HEK293T (cell line): ENCODE measurements at regions not wholly inside any gene's neighbourhood (a gene's known extent, or its start where the extent isn't known, plus 50 kb on each side); places are given as distances from the start of the nearest gene placed in this dataset.

Experiments
- ARNT ChIP-seq: fragments of 450-650 bp; IDR thresholded peaks from 2 replicates; pipeline ENCODE4 v1.6.1; 2017; ENCODE audit warnings: mild to moderate bottlenecking
- BHLHE40 ChIP-seq: fragments of 450-650 bp; IDR thresholded peaks from 2 replicates; pipeline ENCODE4 v1.6.1; 2016; ENCODE audit warnings: mild to moderate bottlenecking, moderate library complexity, borderline replicate concordance
- ELF4 ChIP-seq: fragments of 450-650 bp; IDR thresholded peaks from 2 replicates; pipeline ENCODE4 v1.6.1; 2017; ENCODE audit warnings: antibody characterized with exemption
- FOXM1 ChIP-seq: fragments of 450-650 bp; IDR thresholded peaks from 2 replicates; pipeline ENCODE4 v1.6.1; 2017; ENCODE audit warnings: mild to moderate bottlenecking, borderline replicate concordance

GRCh38 chr13:105874814-105875213 lies 660.6 kb downstream of the EFNB2 start:
- TF ChIP-seq BHLHE40 (no peak), ARNT (no peak), FOXM1 (no peak), ELF4 (no peak)
